Left ventricle myocardium inferior (tissue), 1 donor: ENCODE measurements at regions not wholly inside any gene's neighbourhood (a gene's known extent, or its start where the extent isn't known, plus 50 kb on each side); places are given as distances from the start of the nearest gene placed in this dataset.

Experiments
- DNase-seq: peaks from one replicate; pipeline ENCODE4 v3.0.0-alpha.2; 2020
- H3K27ac ChIP-seq: fragments of 200-600 bp; replicated peaks from 2 replicates; pipeline ENCODE4 v1.8.0; 2021
- H3K27me3 ChIP-seq: fragments of 200-600 bp; 2 replicates; pipeline ENCODE4 v1.8.0; 2021; ENCODE audit warnings: low read depth
- H3K36me3 ChIP-seq: fragments of 200-600 bp; 2 replicates; pipeline ENCODE4 v1.8.0; 2021
- H3K4me1 ChIP-seq: fragments of 200-600 bp; 2 replicates; pipeline ENCODE4 v1.8.0; 2021
- H3K4me3 ChIP-seq: fragments of 200-600 bp; 2 replicates; pipeline ENCODE4 v1.8.0; 2021; ENCODE audit warnings: mild to moderate bottlenecking, moderate library complexity
- H3K9me3 ChIP-seq: fragments of 200-600 bp; replicated peaks from 2 replicates; pipeline ENCODE4 v1.8.0; 2021
- CTCF ChIP-seq: fragments of 200-600 bp; IDR thresholded peaks from 2 replicates; pipeline ENCODE4 v1.8.0; 2021; ENCODE audit warnings: antibody characterized with exemption, mild to moderate bottlenecking, borderline replicate concordance
- intact Hi-C: fragments of 100-400 bp; cut with micrococcal nuclease; formaldehyde crosslinking; loops from one replicate; pipeline ENCODE4 v1.11.0; 2022
- donor health status: DM: no; HTN: yes; CAD: no; lungs with severe emphysema.

- no peaks in the 10 kb centered on the region for H3K4me1 ChIP-seq
- no peak overlapping the region for H3K27ac ChIP-seq
- no peak for TF ChIP-seq CTCF
- no peaks in the 10 kb centered on the region for H3K36me3 ChIP-seq
- peaks cover 11% of the 10 kb centered on the region for H3K27me3 ChIP-seq
- H3K9me3 ChIP-seq: no peaks in the 10 kb centered on the region
- no peak for DNase-seq
- H3K4me3 ChIP-seq: no peak overlapping the region
- intact Hi-C loops: no loop called here
Measured at GRCh38 chr2:238638100-238638981, 209.5 kb upstream of the TWIST2 start.

GRCh38 chr2:238638982-238639628 is 208.8 kb upstream of the TWIST2 start:
- DNase-seq: no peak
- Histone ChIP-seq H3K4me3 (no peak overlapping the region), H3K4me1 (peaks cover 2% of the 10 kb centered on the region), H3K27me3 (peaks cover 10% of the 10 kb centered on the region), H3K27ac (no peak overlapping the region), H3K36me3 (no peaks in the 10 kb centered on the region), H3K9me3 (no peaks in the 10 kb centered on the region)
- TF ChIP-seq CTCF: no peak
- intact Hi-C loops: no loop called here

GRCh38 chr2:238640486-238640885 is 207.4 kb upstream of the TWIST2 start:
- no peak overlapping the region for H3K4me3 ChIP-seq
- H3K27me3 ChIP-seq: peaks cover 5% of the 10 kb centered on the region
- intact Hi-C loops: no loop called here
- H3K27ac ChIP-seq: no peak overlapping the region
- no peaks in the 10 kb centered on the region for H3K9me3 ChIP-seq
- H3K36me3 ChIP-seq: no peaks in the 10 kb centered on the region
- no peak for DNase-seq
- TF ChIP-seq CTCF: no peak
- peaks cover 5% of the 10 kb centered on the region for H3K4me1 ChIP-seq

GRCh38 chr2:238642973-238643372 is 204.9 kb upstream of the TWIST2 start:
- Histone ChIP-seq H3K4me3 (no peak overlapping the region), H3K9me3 (no peaks in the 10 kb centered on the region), H3K27ac (no peak overlapping the region), H3K36me3 (no peaks in the 10 kb centered on the region), H3K4me1 (peaks cover 5% of the 10 kb centered on the region), H3K27me3 (peaks cover 5% of the 10 kb centered on the region)
- intact Hi-C loops: no loop called here
- no peak for DNase-seq
- no peak for TF ChIP-seq CTCF

- no peaks in the 10 kb centered on the region for H3K9me3 ChIP-seq
- no peak for DNase-seq
- TF ChIP-seq CTCF: no peak
- no peaks in the 10 kb centered on the region for H3K36me3 ChIP-seq
- no peak overlapping the region for H3K27ac ChIP-seq
- no peak overlapping the region for H3K4me3 ChIP-seq
- intact Hi-C loops: no loop called here
- peaks cover 5% of the 10 kb centered on the region for H3K27me3 ChIP-seq
- peaks cover 5% of the 10 kb centered on the region for H3K4me1 ChIP-seq
Measured at GRCh38 chr2:238643400-238643907, 204.4 kb upstream of the TWIST2 start.
